ENCODE measurements at regions not wholly inside any gene's neighbourhood (a gene's known extent, or its start where the extent isn't known, plus 50 kb on each side); places are given as distances from the start of the nearest gene placed in this dataset.

GRCh38 chr4:187606581-187606980 lies 389.0 kb upstream of the ZFP42 start:
- TF ChIP-seq REST (IDR thresholded peaks at IDR 0.05; ENCODE audit: insufficient read depth in 1 of 2, low read depth in 2 of 2, low read length in 2 of 2): no peak
- TF ChIP-seq SIN3A (IDR thresholded peaks at IDR 0.05; ENCODE audit: borderline replicate concordance, insufficient read depth, low read length): no peak
- TF ChIP-seq POLR2AphosphoS5 (IDR thresholded peaks at IDR 0.05; ENCODE audit: low read depth, low read length): no peak
